PFSK-1 (cell line): ENCODE measurements at regions not wholly inside any gene's neighbourhood (a gene's known extent, or its start where the extent isn't known, plus 50 kb on each side); places are given as distances from the start of the nearest gene placed in this dataset.

Source experiments
- FOXP2 ChIP-seq: optimal IDR thresholded peaks from 2 replicates; pipeline ENCODE3; 2011; ENCODE audit warnings: borderline replicate concordance, control low read depth, inconsistent platforms; ENCODE audit not compliant: insufficient read depth; ENCODE audit errors: extremely low read length, extremely low read depth
- POLR2AphosphoS5 ChIP-seq: IDR thresholded peaks from 2 replicates; pipeline ENCODE4 v1.6.1; 2012; ENCODE audit warnings: low read depth, mild to moderate bottlenecking, control low read depth, low read length, moderate library complexity
- TAF1 ChIP-seq: IDR thresholded peaks from 2 replicates; pipeline ENCODE4 v1.6.1; 2012; ENCODE audit warnings: low read length, control low read depth, borderline replicate concordance; ENCODE audit not compliant: insufficient read depth
- TF ChIP-seq, protein P1 (sequence below), 2 experiments: IDR thresholded peaks; 2 replicates each; pipeline versions ENCODE4 v1.6.1 to v1.8.0; 2011 to 2012; ENCODE audit warnings: low read depth in 2 of 2, low read length in 2 of 2, control low read depth in 1 of 2, inconsistent platforms in 1 of 2, mild to moderate bottlenecking in 1 of 2, moderate library complexity in 1 of 2; ENCODE audit not compliant: insufficient read depth in 1 of 2

DNA sequence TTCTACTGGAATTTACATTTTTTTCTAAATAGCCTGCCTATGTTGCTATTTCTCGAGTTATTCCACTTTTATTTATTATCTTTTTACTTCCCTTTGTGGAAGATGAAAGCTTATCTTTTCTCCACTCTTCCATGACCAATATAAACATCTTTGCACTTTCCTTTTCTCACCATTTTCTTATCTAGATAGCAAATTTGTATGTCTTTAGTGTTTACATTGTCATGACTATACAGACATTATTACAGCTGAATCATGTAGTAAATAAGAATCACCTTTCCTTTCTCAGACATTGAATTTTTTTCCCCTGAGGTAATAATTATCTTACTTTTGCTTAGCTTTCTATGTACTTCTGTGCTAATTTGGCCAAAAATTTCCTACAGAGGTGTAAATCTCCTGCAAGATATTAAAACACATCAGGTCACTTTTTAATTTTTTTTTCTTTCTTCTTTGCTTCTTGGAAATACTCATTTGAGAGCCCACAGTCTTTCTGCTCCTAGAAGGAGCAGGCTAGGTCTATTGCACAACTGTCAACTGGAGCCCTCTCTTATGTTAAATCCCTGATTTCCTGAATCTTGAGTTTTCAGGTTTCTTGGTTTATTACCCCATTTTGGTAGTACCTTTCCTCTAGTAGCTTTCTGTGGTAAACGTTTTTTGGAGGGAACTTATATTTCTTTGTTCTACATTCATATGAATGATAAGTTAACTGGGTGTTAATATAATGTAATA is 109.0 kb upstream of the ATP2B1 start:
- TF ChIP-seq TAF1 (no peak), POLR2AphosphoS5 (no peak), FOXP2 (no peak)
- TF ChIP-seq, protein P1, sequence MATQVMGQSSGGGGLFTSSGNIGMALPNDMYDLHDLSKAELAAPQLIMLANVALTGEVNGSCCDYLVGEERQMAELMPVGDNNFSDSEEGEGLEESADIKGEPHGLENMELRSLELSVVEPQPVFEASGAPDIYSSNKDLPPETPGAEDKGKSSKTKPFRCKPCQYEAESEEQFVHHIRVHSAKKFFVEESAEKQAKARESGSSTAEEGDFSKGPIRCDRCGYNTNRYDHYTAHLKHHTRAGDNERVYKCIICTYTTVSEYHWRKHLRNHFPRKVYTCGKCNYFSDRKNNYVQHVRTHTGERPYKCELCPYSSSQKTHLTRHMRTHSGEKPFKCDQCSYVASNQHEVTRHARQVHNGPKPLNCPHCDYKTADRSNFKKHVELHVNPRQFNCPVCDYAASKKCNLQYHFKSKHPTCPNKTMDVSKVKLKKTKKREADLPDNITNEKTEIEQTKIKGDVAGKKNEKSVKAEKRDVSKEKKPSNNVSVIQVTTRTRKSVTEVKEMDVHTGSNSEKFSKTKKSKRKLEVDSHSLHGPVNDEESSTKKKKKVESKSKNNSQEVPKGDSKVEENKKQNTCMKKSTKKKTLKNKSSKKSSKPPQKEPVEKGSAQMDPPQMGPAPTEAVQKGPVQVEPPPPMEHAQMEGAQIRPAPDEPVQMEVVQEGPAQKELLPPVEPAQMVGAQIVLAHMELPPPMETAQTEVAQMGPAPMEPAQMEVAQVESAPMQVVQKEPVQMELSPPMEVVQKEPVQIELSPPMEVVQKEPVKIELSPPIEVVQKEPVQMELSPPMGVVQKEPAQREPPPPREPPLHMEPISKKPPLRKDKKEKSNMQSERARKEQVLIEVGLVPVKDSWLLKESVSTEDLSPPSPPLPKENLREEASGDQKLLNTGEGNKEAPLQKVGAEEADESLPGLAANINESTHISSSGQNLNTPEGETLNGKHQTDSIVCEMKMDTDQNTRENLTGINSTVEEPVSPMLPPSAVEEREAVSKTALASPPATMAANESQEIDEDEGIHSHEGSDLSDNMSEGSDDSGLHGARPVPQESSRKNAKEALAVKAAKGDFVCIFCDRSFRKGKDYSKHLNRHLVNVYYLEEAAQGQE (IDR thresholded peaks at IDR 0.05; ENCODE audit: insufficient read depth in 1 of 2, low read depth in 2 of 2, low read length in 2 of 2) = no peak
